GM12865 (cell line): ENCODE measurements at regions not wholly inside any gene's neighbourhood (a gene's known extent, or its start where the extent isn't known, plus 50 kb on each side); places are given as distances from the start of the nearest gene placed in this dataset.
"Not testable (repeated sequence)": the region's sequence is repeated elsewhere in the genome, so short reads cannot be mapped to it uniquely, and the experiment has no call there.

Source experiments
- DNase-seq: peaks from one replicate; pipeline ENCODE4 v3.0.0; 2010; ENCODE audit warnings: low read depth
- H3K4me3 ChIP-seq: 2 replicates; pipeline ENCODE4 v1.5.1; 2011; ENCODE audit warnings: mild to moderate bottlenecking, low read depth, low read length, control low read depth
- CTCF ChIP-seq: IDR thresholded peaks from 2 replicates; pipeline ENCODE4 v1.5.1; 2011; ENCODE audit warnings: low read length, control low read depth, low read depth, inconsistent platforms; ENCODE audit not compliant: insufficient read depth; ENCODE audit errors: missing control alignments

GRCh38 chr7:88590963-88591362 lies 168.5 kb upstream of the ZNF804B start:
- H3K4me3 ChIP-seq, result no peak overlapping the region
- no peak for TF ChIP-seq CTCF
- DNase-seq, result no peak

- no peak overlapping the region for H3K4me3 ChIP-seq
- no peak for DNase-seq
- TF ChIP-seq CTCF, result no peak
Observed at GRCh38 chr7:88589927-88590326, 169.6 kb upstream of the ZNF804B start.

DNA sequence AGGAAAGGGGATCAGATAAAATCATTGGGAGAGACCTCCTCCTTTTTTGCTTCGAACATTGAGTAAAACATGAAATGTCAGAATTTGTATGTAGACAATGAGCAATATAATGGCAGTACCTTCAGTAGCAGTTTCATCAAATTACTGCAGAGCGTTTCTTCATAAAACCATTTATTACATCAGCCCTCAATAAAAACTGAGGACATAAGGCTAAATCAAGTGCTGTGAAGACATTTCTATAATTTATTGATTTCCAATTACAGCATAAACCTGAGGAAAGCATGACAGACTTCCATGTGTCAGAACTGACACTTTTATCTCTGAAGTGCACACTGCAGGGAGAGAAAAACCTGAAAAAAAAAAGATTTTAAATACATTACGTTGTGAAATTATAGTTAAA lies 172.6 kb upstream of the ZNF804B start:
- DNase-seq, result no peak
- no peak for TF ChIP-seq CTCF
- H3K4me3 ChIP-seq, result no peak overlapping the region

- H3K4me3 ChIP-seq, result no peak overlapping the region
- TF ChIP-seq CTCF, result no peak
- no peak for DNase-seq
Observed at GRCh38 chr7:88586219-88586618, 173.3 kb upstream of the ZNF804B start.

DNA sequence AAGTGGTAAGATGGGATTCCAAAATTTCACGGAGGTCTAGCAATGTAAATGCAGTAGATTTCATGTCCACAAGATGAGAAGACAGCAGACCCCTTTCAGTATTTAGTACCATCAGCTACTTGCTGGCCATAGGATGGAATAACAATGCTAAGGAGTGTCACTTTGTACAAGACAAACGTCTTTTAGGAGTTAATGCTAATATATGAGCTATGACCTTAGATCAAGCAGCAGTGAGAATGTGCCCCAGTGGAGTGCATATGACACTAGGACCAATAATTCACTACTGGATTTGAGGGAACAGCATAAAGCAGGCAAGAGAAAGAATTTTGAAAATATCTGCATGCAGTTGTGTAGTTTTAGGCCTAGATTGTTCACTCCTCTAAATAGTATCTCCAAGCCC lies 182.8 kb upstream of the ZNF804B start:
- H3K4me3 ChIP-seq, result no peak overlapping the region
- TF ChIP-seq CTCF, result no peak

DNA sequence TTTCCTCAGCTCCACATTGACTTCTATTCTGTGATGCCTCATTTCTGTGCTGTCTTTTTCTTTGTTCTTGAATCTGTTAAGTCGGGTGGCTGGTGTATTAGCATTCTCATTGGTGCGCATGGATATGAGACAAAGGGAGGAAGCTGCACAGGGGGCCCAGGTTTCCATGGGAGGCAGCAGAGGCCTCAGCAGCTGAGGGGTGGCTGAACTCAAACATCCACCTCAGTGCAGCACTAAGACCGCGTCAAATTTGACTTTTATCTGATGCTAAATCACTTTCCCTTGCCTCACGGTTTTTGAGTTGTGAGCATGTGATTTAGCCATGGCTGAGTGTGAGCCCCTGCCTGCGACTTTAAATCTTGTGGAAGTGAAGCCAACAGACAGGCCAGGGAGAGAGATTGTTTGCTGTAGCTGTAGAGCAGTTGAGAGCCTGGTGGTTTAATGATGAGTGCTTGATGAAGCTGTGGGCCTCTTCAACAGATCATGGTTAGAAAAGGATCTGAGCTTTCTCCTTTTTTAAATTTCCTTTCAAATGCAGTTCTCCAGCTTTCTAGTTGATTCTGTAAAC lies 193.3 kb upstream of the ZNF804B start:
- H3K4me3 ChIP-seq, result no peak overlapping the region
- TF ChIP-seq CTCF, result no peak
- no peak for DNase-seq

More for the DNA sequence above, 182.8 kb upstream of the ZNF804B start:
- no peak for DNase-seq

GRCh38 chr7:88565401-88565800 lies 194.1 kb upstream of the ZNF804B start:
- TF ChIP-seq CTCF, result no peak
- no peak overlapping the region for H3K4me3 ChIP-seq
- DNase-seq, result no peak

- DNase-seq, H3K4me3 ChIP-seq: not testable (repeated sequence)
Observed at GRCh38 chr7:88556441-88556840, 203.1 kb upstream of the ZNF804B start.

DNA sequence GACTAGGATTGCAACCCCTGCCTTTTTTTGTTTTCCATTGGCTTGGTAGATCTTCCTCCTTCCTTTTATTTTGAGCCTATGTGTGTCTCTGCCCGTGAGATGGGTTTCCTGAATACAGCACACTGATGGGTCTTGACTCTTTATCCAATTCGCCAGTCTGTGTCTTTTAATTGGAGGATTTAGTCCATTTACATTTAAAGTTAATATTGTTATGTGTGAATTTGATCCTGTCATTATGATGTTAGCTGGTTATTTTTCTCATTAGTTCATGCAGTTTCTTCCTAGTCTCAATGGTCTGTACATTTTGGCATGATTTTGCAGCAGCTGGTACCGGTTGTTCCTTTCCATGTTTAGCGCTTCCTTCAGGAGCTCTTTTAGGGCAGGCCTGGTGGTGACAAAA lies 204.7 kb upstream of the ZNF804B start:
- not testable (repeated sequence) for DNase-seq, H3K4me3 ChIP-seq
